GF-D8 (cell line): ENCODE measurements at regions not wholly inside any gene's neighbourhood (a gene's known extent, or its start where the extent isn't known, plus 50 kb on each side); places are given as distances from the start of the nearest gene placed in this dataset.

Source experiments
- DNase-seq: peaks from one replicate; lab custom pipeline; 2025; lab: John Stamatoyannopoulos, UW

GRCh38 chr11:70521475-70522308 lies 123.4 kb downstream of the CTTN start:
- DNase-seq: no peak

- no peak for DNase-seq
Observed at GRCh38 chr11:70522309-70522592, 123.9 kb downstream of the CTTN start.

- DNase-seq: no peak
Observed at GRCh38 chr11:70522593-70523311, 124.4 kb downstream of the CTTN start.

- no peak for DNase-seq
Observed at GRCh38 chr11:70523384-70524095, 125.2 kb downstream of the CTTN start.

GRCh38 chr11:70524096-70524922 lies 126.0 kb downstream of the CTTN start:
- DNase-seq: no peak

- no peak for DNase-seq
Observed at GRCh38 chr11:70525006-70525405, 126.7 kb downstream of the CTTN start.

GRCh38 chr11:70525466-70525865 lies 127.1 kb downstream of the CTTN start:
- no peak for DNase-seq

- DNase-seq: no peak
Observed at GRCh38 chr11:70526116-70527045, 128.1 kb downstream of the CTTN start.

- DNase-seq: no peak
Observed at GRCh38 chr11:70527046-70527395, 128.7 kb downstream of the CTTN start.

- DNase-seq: no peak
Observed at GRCh38 chr11:70527429-70528045, 129.2 kb downstream of the CTTN start.

- DNase-seq: no peak
Observed at GRCh38 chr11:70528046-70528793, 129.9 kb downstream of the CTTN start.

- no peak for DNase-seq
Observed at GRCh38 chr11:70528794-70529580, 130.7 kb downstream of the CTTN start.

GRCh38 chr11:70530010-70530409 lies 131.7 kb downstream of the CTTN start:
- no peak for DNase-seq

GRCh38 chr11:70530629-70531185 lies 132.4 kb downstream of the CTTN start:
- DNase-seq: no peak

- DNase-seq: no peak
Observed at GRCh38 chr11:70531281-70532065, 133.1 kb downstream of the CTTN start.

GRCh38 chr11:70532066-70532440 lies 133.7 kb downstream of the CTTN start:
- no peak for DNase-seq

GRCh38 chr11:70532731-70533130 lies 134.4 kb downstream of the CTTN start:
- no peak for DNase-seq
